ENCODE measurements at regions not wholly inside any gene's neighbourhood (a gene's known extent, or its start where the extent isn't known, plus 50 kb on each side); places are given as distances from the start of the nearest gene placed in this dataset.

GRCh38 chr4:128542047-128542446 is 254.4 kb upstream of the PGRMC2 start:
- TF ChIP-seq, protein P1, sequence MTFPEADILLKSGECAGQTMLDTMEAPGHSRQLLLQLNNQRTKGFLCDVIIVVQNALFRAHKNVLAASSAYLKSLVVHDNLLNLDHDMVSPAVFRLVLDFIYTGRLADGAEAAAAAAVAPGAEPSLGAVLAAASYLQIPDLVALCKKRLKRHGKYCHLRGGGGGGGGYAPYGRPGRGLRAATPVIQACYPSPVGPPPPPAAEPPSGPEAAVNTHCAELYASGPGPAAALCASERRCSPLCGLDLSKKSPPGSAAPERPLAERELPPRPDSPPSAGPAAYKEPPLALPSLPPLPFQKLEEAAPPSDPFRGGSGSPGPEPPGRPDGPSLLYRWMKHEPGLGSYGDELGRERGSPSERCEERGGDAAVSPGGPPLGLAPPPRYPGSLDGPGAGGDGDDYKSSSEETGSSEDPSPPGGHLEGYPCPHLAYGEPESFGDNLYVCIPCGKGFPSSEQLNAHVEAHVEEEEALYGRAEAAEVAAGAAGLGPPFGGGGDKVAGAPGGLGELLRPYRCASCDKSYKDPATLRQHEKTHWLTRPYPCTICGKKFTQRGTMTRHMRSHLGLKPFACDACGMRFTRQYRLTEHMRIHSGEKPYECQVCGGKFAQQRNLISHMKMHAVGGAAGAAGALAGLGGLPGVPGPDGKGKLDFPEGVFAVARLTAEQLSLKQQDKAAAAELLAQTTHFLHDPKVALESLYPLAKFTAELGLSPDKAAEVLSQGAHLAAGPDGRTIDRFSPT (tag by site-specific recombination; IDR thresholded peaks at IDR 0.05), result no peak
- no peak for TF ChIP-seq ZNF704 (tag by site-specific recombination; IDR thresholded peaks at IDR 0.05)
- TF ChIP-seq KLF10 (tag by site-specific recombination; IDR thresholded peaks at IDR 0.05), result no peak
- no peak for TF ChIP-seq MZF1 (tag by site-specific recombination; IDR thresholded peaks at IDR 0.05; ENCODE audit: borderline replicate concordance)
- TF ChIP-seq, protein P2, sequence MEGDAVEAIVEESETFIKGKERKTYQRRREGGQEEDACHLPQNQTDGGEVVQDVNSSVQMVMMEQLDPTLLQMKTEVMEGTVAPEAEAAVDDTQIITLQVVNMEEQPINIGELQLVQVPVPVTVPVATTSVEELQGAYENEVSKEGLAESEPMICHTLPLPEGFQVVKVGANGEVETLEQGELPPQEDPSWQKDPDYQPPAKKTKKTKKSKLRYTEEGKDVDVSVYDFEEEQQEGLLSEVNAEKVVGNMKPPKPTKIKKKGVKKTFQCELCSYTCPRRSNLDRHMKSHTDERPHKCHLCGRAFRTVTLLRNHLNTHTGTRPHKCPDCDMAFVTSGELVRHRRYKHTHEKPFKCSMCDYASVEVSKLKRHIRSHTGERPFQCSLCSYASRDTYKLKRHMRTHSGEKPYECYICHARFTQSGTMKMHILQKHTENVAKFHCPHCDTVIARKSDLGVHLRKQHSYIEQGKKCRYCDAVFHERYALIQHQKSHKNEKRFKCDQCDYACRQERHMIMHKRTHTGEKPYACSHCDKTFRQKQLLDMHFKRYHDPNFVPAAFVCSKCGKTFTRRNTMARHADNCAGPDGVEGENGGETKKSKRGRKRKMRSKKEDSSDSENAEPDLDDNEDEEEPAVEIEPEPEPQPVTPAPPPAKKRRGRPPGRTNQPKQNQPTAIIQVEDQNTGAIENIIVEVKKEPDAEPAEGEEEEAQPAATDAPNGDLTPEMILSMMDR (tag by site-specific recombination; IDR thresholded peaks at IDR 0.05), result no peak
- TF ChIP-seq TSHZ1 (tag by site-specific recombination; IDR thresholded peaks at IDR 0.05; ENCODE audit: borderline replicate concordance), result no peak
- no peak for TF ChIP-seq ZBTB17 (tag by site-specific recombination; IDR thresholded peaks at IDR 0.05)
- no peak for TF ChIP-seq ZXDB (tag by site-specific recombination; IDR thresholded peaks at IDR 0.05)

All from HEK293 (cell line).